MCF 10A (cell line): ENCODE measurements at regions not wholly inside any gene's neighbourhood (a gene's known extent, or its start where the extent isn't known, plus 50 kb on each side); places are given as distances from the start of the nearest gene placed in this dataset.
A peak's percentile ranks its signal among the peaks of the same experiment; 100 is the strongest.

Source experiments
- BruUV-seq: library from RNA; stranded (reverse); fragments of 400-500 nt; replicated peaks from 2 replicates; lab custom pipeline; 2021; lab: Mats Ljungman, UMichigan
- CTCF ChIA-PET: fragments of 300-600 bp; sonication (Branson Sonifier 250); formaldehyde crosslinking; extraction: SDS; loops from one replicate; lab custom pipeline; 2021; ENCODE audit warnings: antibody characterized with exemption, inconsistent platforms; lab: Yijun Ruan, JAX
- POLR2A ChIA-PET: fragments of 300-600, 350-650 bp; sonication (Branson Sonifier 250); formaldehyde crosslinking; extraction: SDS; loops from one replicate; lab custom pipeline; 2020; ENCODE audit warnings: antibody characterized with exemption, inconsistent platforms; lab: Yijun Ruan, JAX
- DNase-seq: peaks from one replicate; pipeline ENCODE4 v3.0.0-alpha.2; 2018; ENCODE audit not compliant: unreplicated experiment
- H3K27ac Mint-ChIP-seq: one replicate; pipeline ENCODE4 v1.8.0; 2022; ENCODE audit warnings: mild to moderate bottlenecking, low read depth, mixed read lengths; ENCODE audit not compliant: unreplicated experiment
- H3K27me3 Mint-ChIP-seq: one replicate; pipeline ENCODE4 v1.8.0; 2022; ENCODE audit warnings: mixed read lengths; ENCODE audit not compliant: insufficient read depth, unreplicated experiment
- H3K36me3 Mint-ChIP-seq: one replicate; pipeline ENCODE4 v1.8.0; 2022; ENCODE audit warnings: mild to moderate bottlenecking, moderate library complexity, mixed read lengths; ENCODE audit not compliant: insufficient read depth, unreplicated experiment
- H3K4me1 Mint-ChIP-seq: one replicate; pipeline ENCODE4 v1.8.0; 2022; ENCODE audit warnings: mixed read lengths; ENCODE audit not compliant: insufficient read depth, unreplicated experiment
- H3K4me3 Mint-ChIP-seq: one replicate; pipeline ENCODE4 v1.8.0; 2022; ENCODE audit warnings: mild to moderate bottlenecking, moderate library complexity, mixed read lengths; ENCODE audit not compliant: unreplicated experiment
- H3K9me3 Mint-ChIP-seq: one replicate; pipeline ENCODE4 v1.8.0; 2022; ENCODE audit warnings: mixed read lengths; ENCODE audit not compliant: unreplicated experiment
- CTCF ChIP-seq: fragments of 200-600 bp; IDR thresholded peaks from one replicate; pipeline ENCODE4 v1.8.0; 2022; ENCODE audit warnings: antibody characterized with exemption, mild to moderate bottlenecking; ENCODE audit not compliant: unreplicated experiment
- intact Hi-C: fragments of 100-400 bp; cut with micrococcal nuclease; formaldehyde crosslinking; loops from 2 replicates; pipeline ENCODE4 v1.14.1; 2022

GRCh38 chr9:95645579-95645978, 128.8 kb upstream of the PTCH1 start:
- intact Hi-C loops: no loop called here
- no peak for TF ChIP-seq CTCF
- POLR2A ChIA-PET: no interaction called here
- BruUV-seq: no TSS peak
- Mint-ChIP-seq H3K4me1 (no peaks in the 10 kb centered on the region), H3K27ac (no peak overlapping the region), H3K36me3 (peaks cover under 1% of the 10 kb centered on the region), H3K27me3 (peaks cover 1% of the 10 kb centered on the region), H3K4me3 (no peak overlapping the region), H3K9me3 (no peaks in the 10 kb centered on the region)
- CTCF ChIA-PET: no interaction called here
- DNase-seq: no peak

- no peaks in the 10 kb centered on the region for H3K9me3 Mint-ChIP-seq
- H3K27me3 Mint-ChIP-seq: peaks cover 13% of the 10 kb centered on the region
- no peaks in the 10 kb centered on the region for H3K4me1 Mint-ChIP-seq
- intact Hi-C loops: no loop called here
- no peak overlapping the region for H3K4me3 Mint-ChIP-seq
- no peaks in the 10 kb centered on the region for H3K36me3 Mint-ChIP-seq
- DNase-seq: peak; percentile 20
- H3K27ac Mint-ChIP-seq: no peak overlapping the region
- POLR2A ChIA-PET: no interaction called here
- CTCF ChIA-PET: no interaction called here
- no peak for TF ChIP-seq CTCF
- no TSS peak for BruUV-seq
These were observed 127.6 kb upstream of the PTCH1 start for GRCh38 chr9:95644377-95644776.

GRCh38 chr9:95643619-95644018, 126.8 kb upstream of the PTCH1 start:
- H3K9me3 Mint-ChIP-seq: no peaks in the 10 kb centered on the region
- BruUV-seq: no TSS peak
- H3K4me1 Mint-ChIP-seq: no peaks in the 10 kb centered on the region
- CTCF ChIA-PET: no interaction called here
- TF ChIP-seq CTCF: no peak
- H3K27me3 Mint-ChIP-seq: peaks cover 14% of the 10 kb centered on the region
- intact Hi-C loops: no loop called here
- H3K36me3 Mint-ChIP-seq: no peaks in the 10 kb centered on the region
- no peak for DNase-seq
- no peak overlapping the region for H3K4me3 Mint-ChIP-seq
- H3K27ac Mint-ChIP-seq: no peak overlapping the region
- POLR2A ChIA-PET: no interaction called here

GRCh38 chr9:95642189-95642588, 125.4 kb upstream of the PTCH1 start:
- no peak for DNase-seq
- BruUV-seq: no TSS peak
- Mint-ChIP-seq H3K27me3 (peaks cover 16% of the 10 kb centered on the region), H3K9me3 (no peaks in the 10 kb centered on the region), H3K4me3 (no peak overlapping the region), H3K27ac (no peak overlapping the region), H3K4me1 (no peaks in the 10 kb centered on the region), H3K36me3 (no peaks in the 10 kb centered on the region)
- no peak for TF ChIP-seq CTCF
- POLR2A ChIA-PET: no interaction called here
- intact Hi-C loops: no loop called here
- CTCF ChIA-PET: interaction anchor here (0.6 kb wide), 1 partner anchor 389 kb away, joined by 4 read pairs; no protein-coding TSS in a partner anchor
